ENCODE measurements at regions not wholly inside any gene's neighbourhood (a gene's known extent, or its start where the extent isn't known, plus 50 kb on each side); places are given as distances from the start of the nearest gene placed in this dataset.

GRCh38 chr12:58186914-58187313, 245.5 kb downstream of the ATP23 start:
- H3K27ac ChIP-seq (ENCODE audit: low read depth, low read length), result no peak overlapping the region
- H3K4me3 ChIP-seq (ENCODE audit: low read length), result no peak overlapping the region
- no peaks in the 10 kb centered on the region for H3K27me3 ChIP-seq (ENCODE audit: control insufficient read depth, insufficient read depth, low read length)
- H3K4me1 ChIP-seq (ENCODE audit: control insufficient read depth, insufficient read depth, low read length), result no peaks in the 10 kb centered on the region
- no peaks in the 10 kb centered on the region for H3K36me3 ChIP-seq (ENCODE audit: control insufficient read depth, insufficient read depth, low read length)
- no peak overlapping the region for H3K9ac ChIP-seq (ENCODE audit: low read length)

GRCh38 chr12:58189030-58189429, 247.7 kb downstream of the ATP23 start:
- no peaks in the 10 kb centered on the region for H3K4me1 ChIP-seq (ENCODE audit: control insufficient read depth, insufficient read depth, low read length)
- no peak overlapping the region for H3K9ac ChIP-seq (ENCODE audit: low read length)
- no peak overlapping the region for H3K27ac ChIP-seq (ENCODE audit: low read depth, low read length)
- no peaks in the 10 kb centered on the region for H3K36me3 ChIP-seq (ENCODE audit: control insufficient read depth, insufficient read depth, low read length)
- no peak overlapping the region for H3K4me3 ChIP-seq (ENCODE audit: low read length)
- H3K27me3 ChIP-seq (ENCODE audit: control insufficient read depth, insufficient read depth, low read length), result no peaks in the 10 kb centered on the region

- H3K4me1 ChIP-seq (ENCODE audit: control insufficient read depth, insufficient read depth, low read length), result no peaks in the 10 kb centered on the region
- no peaks in the 10 kb centered on the region for H3K36me3 ChIP-seq (ENCODE audit: control insufficient read depth, insufficient read depth, low read length)
- H3K27me3 ChIP-seq (ENCODE audit: control insufficient read depth, insufficient read depth, low read length), result no peaks in the 10 kb centered on the region
- no peak overlapping the region for H3K4me3 ChIP-seq (ENCODE audit: low read length)
- no peak overlapping the region for H3K27ac ChIP-seq (ENCODE audit: low read depth, low read length)
- no peak overlapping the region for H3K9ac ChIP-seq (ENCODE audit: low read length)
Observed at GRCh38 chr12:58189893-58190292, 248.5 kb downstream of the ATP23 start.

- no peaks in the 10 kb centered on the region for H3K36me3 ChIP-seq (ENCODE audit: control insufficient read depth, insufficient read depth, low read length)
- no peak overlapping the region for H3K4me3 ChIP-seq (ENCODE audit: low read length)
- no peaks in the 10 kb centered on the region for H3K4me1 ChIP-seq (ENCODE audit: control insufficient read depth, insufficient read depth, low read length)
- H3K9ac ChIP-seq (ENCODE audit: low read length), result no peak overlapping the region
- H3K27ac ChIP-seq (ENCODE audit: low read depth, low read length), result no peak overlapping the region
- H3K27me3 ChIP-seq (ENCODE audit: control insufficient read depth, insufficient read depth, low read length), result no peaks in the 10 kb centered on the region
Observed at GRCh38 chr12:58190618-58191017, 249.3 kb downstream of the ATP23 start.

- Histone ChIP-seq H3K4me1 (ENCODE audit: control insufficient read depth, insufficient read depth, low read length) (no peaks in the 10 kb centered on the region), H3K9ac (ENCODE audit: low read length) (no peak overlapping the region), H3K27ac (ENCODE audit: low read depth, low read length) (no peak overlapping the region), H3K36me3 (ENCODE audit: control insufficient read depth, insufficient read depth, low read length) (no peaks in the 10 kb centered on the region), H3K27me3 (ENCODE audit: control insufficient read depth, insufficient read depth, low read length) (no peaks in the 10 kb centered on the region), H3K4me3 (ENCODE audit: low read length) (no peak overlapping the region)
Observed at GRCh38 chr12:58196971-58197370, 255.6 kb downstream of the ATP23 start.

- no peaks in the 10 kb centered on the region for H3K4me1 ChIP-seq (ENCODE audit: control insufficient read depth, insufficient read depth, low read length)
- no peaks in the 10 kb centered on the region for H3K36me3 ChIP-seq (ENCODE audit: control insufficient read depth, insufficient read depth, low read length)
- H3K9ac ChIP-seq (ENCODE audit: low read length), result no peak overlapping the region
- H3K27ac ChIP-seq (ENCODE audit: low read depth, low read length), result no peak overlapping the region
- no peak overlapping the region for H3K4me3 ChIP-seq (ENCODE audit: low read length)
- no peaks in the 10 kb centered on the region for H3K27me3 ChIP-seq (ENCODE audit: control insufficient read depth, insufficient read depth, low read length)
Observed at GRCh38 chr12:58202933-58203718, 261.8 kb downstream of the ATP23 start.

GRCh38 chr12:58204071-58204470, 262.7 kb downstream of the ATP23 start:
- H3K4me1 ChIP-seq (ENCODE audit: control insufficient read depth, insufficient read depth, low read length), result no peaks in the 10 kb centered on the region
- H3K9ac ChIP-seq (ENCODE audit: low read length), result no peak overlapping the region
- no peaks in the 10 kb centered on the region for H3K27me3 ChIP-seq (ENCODE audit: control insufficient read depth, insufficient read depth, low read length)
- no peak overlapping the region for H3K27ac ChIP-seq (ENCODE audit: low read depth, low read length)
- H3K36me3 ChIP-seq (ENCODE audit: control insufficient read depth, insufficient read depth, low read length), result no peaks in the 10 kb centered on the region
- no peak overlapping the region for H3K4me3 ChIP-seq (ENCODE audit: low read length)

- Histone ChIP-seq H3K27me3 (ENCODE audit: control insufficient read depth, insufficient read depth, low read length) (no peaks in the 10 kb centered on the region), H3K27ac (ENCODE audit: low read depth, low read length) (no peak overlapping the region), H3K9ac (ENCODE audit: low read length) (no peak overlapping the region), H3K36me3 (ENCODE audit: control insufficient read depth, insufficient read depth, low read length) (no peaks in the 10 kb centered on the region), H3K4me3 (ENCODE audit: low read length) (no peak overlapping the region), H3K4me1 (ENCODE audit: control insufficient read depth, insufficient read depth, low read length) (no peaks in the 10 kb centered on the region)
Observed at GRCh38 chr12:58206876-58207275, 265.5 kb downstream of the ATP23 start.

GRCh38 chr12:58211211-58211610, 269.8 kb downstream of the ATP23 start:
- Histone ChIP-seq H3K9ac (ENCODE audit: low read length) (no peak overlapping the region), H3K4me1 (ENCODE audit: control insufficient read depth, insufficient read depth, low read length) (no peaks in the 10 kb centered on the region), H3K27ac (ENCODE audit: low read depth, low read length) (no peak overlapping the region), H3K36me3 (ENCODE audit: control insufficient read depth, insufficient read depth, low read length) (no peaks in the 10 kb centered on the region), H3K27me3 (ENCODE audit: control insufficient read depth, insufficient read depth, low read length) (no peaks in the 10 kb centered on the region), H3K4me3 (ENCODE audit: low read length) (no peak overlapping the region)

GRCh38 chr12:58217130-58217529, 275.8 kb downstream of the ATP23 start:
- no peaks in the 10 kb centered on the region for H3K36me3 ChIP-seq (ENCODE audit: control insufficient read depth, insufficient read depth, low read length)
- no peaks in the 10 kb centered on the region for H3K27me3 ChIP-seq (ENCODE audit: control insufficient read depth, insufficient read depth, low read length)
- H3K4me1 ChIP-seq (ENCODE audit: control insufficient read depth, insufficient read depth, low read length), result no peaks in the 10 kb centered on the region

GRCh38 chr12:58224536-58225105, 283.3 kb downstream of the ATP23 start:
- Histone ChIP-seq H3K27ac (ENCODE audit: low read depth, low read length) (no peak overlapping the region), H3K27me3 (ENCODE audit: control insufficient read depth, insufficient read depth, low read length) (no peaks in the 10 kb centered on the region), H3K36me3 (ENCODE audit: control insufficient read depth, insufficient read depth, low read length) (no peaks in the 10 kb centered on the region), H3K9ac (ENCODE audit: low read length) (no peak overlapping the region), H3K4me3 (ENCODE audit: low read length) (no peak overlapping the region), H3K4me1 (ENCODE audit: control insufficient read depth, insufficient read depth, low read length) (no peaks in the 10 kb centered on the region)

More at GRCh38 chr12:58217130-58217529, 275.8 kb downstream of the ATP23 start:
- H3K9ac ChIP-seq (ENCODE audit: low read length), result no peak overlapping the region
- no peak overlapping the region for H3K4me3 ChIP-seq (ENCODE audit: low read length)
- no peak overlapping the region for H3K27ac ChIP-seq (ENCODE audit: low read depth, low read length)

GRCh38 chr12:58225203-58225877, 284.0 kb downstream of the ATP23 start:
- H3K9ac ChIP-seq (ENCODE audit: low read length), result no peak overlapping the region
- no peaks in the 10 kb centered on the region for H3K27me3 ChIP-seq (ENCODE audit: control insufficient read depth, insufficient read depth, low read length)
- no peaks in the 10 kb centered on the region for H3K4me1 ChIP-seq (ENCODE audit: control insufficient read depth, insufficient read depth, low read length)
- H3K27ac ChIP-seq (ENCODE audit: low read depth, low read length), result no peak overlapping the region
- no peaks in the 10 kb centered on the region for H3K36me3 ChIP-seq (ENCODE audit: control insufficient read depth, insufficient read depth, low read length)
- no peak overlapping the region for H3K4me3 ChIP-seq (ENCODE audit: low read length)
